MM.1S (cell line): ENCODE measurements at regions not wholly inside any gene's neighbourhood (a gene's known extent, or its start where the extent isn't known, plus 50 kb on each side); places are given as distances from the start of the nearest gene placed in this dataset.

Experiments
- EZH2 ChIP-seq: fragments of 300-600 bp; sonication (generic); optimal IDR thresholded peaks from 2 replicates; pipeline ENCODE3; 2017; ENCODE audit warnings: low read depth, mild to moderate bottlenecking, antibody characterized with exemption, low read length, mixed read lengths
- TF ChIP-seq, protein P1 (sequence below): fragments of 300-600 bp; sonication (generic); IDR thresholded peaks from 2 replicates; pipeline ENCODE4 v1.5.1; 2016; ENCODE audit warnings: antibody characterized with exemption, low read length, mixed read lengths

DNA sequence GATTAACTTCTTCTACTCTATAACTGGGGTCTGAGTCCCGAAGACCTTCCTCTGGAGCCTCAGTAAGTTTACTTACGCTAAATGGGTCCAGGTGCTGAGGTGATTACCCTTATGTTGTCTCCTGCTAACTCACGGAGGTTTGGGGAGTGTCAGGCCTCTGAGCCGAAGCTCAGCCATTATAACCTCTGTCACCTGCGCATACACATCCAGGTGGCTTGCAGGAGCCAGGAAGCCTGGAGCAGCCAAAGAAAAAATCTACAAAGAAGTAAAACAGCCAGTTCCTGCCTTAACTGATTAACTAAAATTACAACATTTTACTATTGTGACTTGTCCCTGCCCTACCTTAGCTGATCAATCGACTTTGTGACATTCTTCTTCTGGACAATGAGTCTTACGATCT lies 350.7 kb downstream of the GLRX3 start:
- TF ChIP-seq, protein P1, sequence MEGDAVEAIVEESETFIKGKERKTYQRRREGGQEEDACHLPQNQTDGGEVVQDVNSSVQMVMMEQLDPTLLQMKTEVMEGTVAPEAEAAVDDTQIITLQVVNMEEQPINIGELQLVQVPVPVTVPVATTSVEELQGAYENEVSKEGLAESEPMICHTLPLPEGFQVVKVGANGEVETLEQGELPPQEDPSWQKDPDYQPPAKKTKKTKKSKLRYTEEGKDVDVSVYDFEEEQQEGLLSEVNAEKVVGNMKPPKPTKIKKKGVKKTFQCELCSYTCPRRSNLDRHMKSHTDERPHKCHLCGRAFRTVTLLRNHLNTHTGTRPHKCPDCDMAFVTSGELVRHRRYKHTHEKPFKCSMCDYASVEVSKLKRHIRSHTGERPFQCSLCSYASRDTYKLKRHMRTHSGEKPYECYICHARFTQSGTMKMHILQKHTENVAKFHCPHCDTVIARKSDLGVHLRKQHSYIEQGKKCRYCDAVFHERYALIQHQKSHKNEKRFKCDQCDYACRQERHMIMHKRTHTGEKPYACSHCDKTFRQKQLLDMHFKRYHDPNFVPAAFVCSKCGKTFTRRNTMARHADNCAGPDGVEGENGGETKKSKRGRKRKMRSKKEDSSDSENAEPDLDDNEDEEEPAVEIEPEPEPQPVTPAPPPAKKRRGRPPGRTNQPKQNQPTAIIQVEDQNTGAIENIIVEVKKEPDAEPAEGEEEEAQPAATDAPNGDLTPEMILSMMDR = no peak
- no peak for TF ChIP-seq EZH2
